GM11168 (cell line): ENCODE measurements at regions not wholly inside any gene's neighbourhood (a gene's known extent, or its start where the extent isn't known, plus 50 kb on each side); places are given as distances from the start of the nearest gene placed in this dataset.

ENCODE experiments used
- in situ Hi-C: fragments of 300-500 bp; cut with MboI; formaldehyde crosslinking; loops from one replicate; pipeline ENCODE4 v1.12.0; 2022; ENCODE audit warnings: low sequenced_read_pairs; ENCODE audit not compliant: unreplicated experiment

GRCh38 chr4:27178061-27178460, 317.4 kb downstream of the STIM2 start:
- in situ Hi-C loops: no loop called here

- in situ Hi-C loops: no loop called here
These were observed 321.1 kb downstream of the STIM2 start for GRCh38 chr4:27181693-27182092.

GRCh38 chr4:27182211-27182610, 321.6 kb downstream of the STIM2 start:
- in situ Hi-C loops: no loop called here

GRCh38 chr4:27184508-27185155, 324.0 kb downstream of the STIM2 start:
- in situ Hi-C loops: no loop called here

- in situ Hi-C loops: no loop called here
These were observed 326.1 kb downstream of the STIM2 start for GRCh38 chr4:27186710-27187109.

GRCh38 chr4:27187786-27188185, 327.1 kb downstream of the STIM2 start:
- in situ Hi-C loops: no loop called here

GRCh38 chr4:27189683-27190082, 329.0 kb downstream of the STIM2 start:
- in situ Hi-C loops: no loop called here

GRCh38 chr4:27191592-27191991, 331.0 kb downstream of the STIM2 start:
- in situ Hi-C loops: no loop called here

- in situ Hi-C loops: no loop called here
These were observed 334.0 kb downstream of the STIM2 start for GRCh38 chr4:27194599-27195176.

GRCh38 chr4:27198246-27198645, 337.6 kb downstream of the STIM2 start:
- in situ Hi-C loops: no loop called here

GRCh38 chr4:27198971-27199370, 338.3 kb downstream of the STIM2 start:
- in situ Hi-C loops: no loop called here

- in situ Hi-C loops: no loop called here
These were observed 345.4 kb downstream of the STIM2 start for GRCh38 chr4:27206009-27206408.

GRCh38 chr4:27210956-27211355, 350.3 kb downstream of the STIM2 start:
- in situ Hi-C loops: no loop called here

GRCh38 chr4:27214010-27214409, 353.4 kb downstream of the STIM2 start:
- in situ Hi-C loops: no loop called here

GRCh38 chr4:27215220-27215826, 354.7 kb downstream of the STIM2 start:
- in situ Hi-C loops: no loop called here

GRCh38 chr4:27217261-27217769, 356.7 kb downstream of the STIM2 start:
- in situ Hi-C loops: no loop called here

GRCh38 chr4:27218013-27218412, 357.4 kb downstream of the STIM2 start:
- in situ Hi-C loops: no loop called here

- in situ Hi-C loops: no loop called here
These were observed 362.7 kb downstream of the STIM2 start for GRCh38 chr4:27223326-27223725.

GRCh38 chr4:27233531-27233930, 372.9 kb downstream of the STIM2 start:
- in situ Hi-C loops: no loop called here

GRCh38 chr4:27234306-27234899, 373.8 kb downstream of the STIM2 start:
- in situ Hi-C loops: no loop called here

GRCh38 chr4:27239641-27240040, 379.0 kb downstream of the STIM2 start:
- in situ Hi-C loops: no loop called here
